ENCODE measurements at regions not wholly inside any gene's neighbourhood (a gene's known extent, or its start where the extent isn't known, plus 50 kb on each side); places are given as distances from the start of the nearest gene placed in this dataset.
"Not testable (repeated sequence)": the region's sequence is repeated elsewhere in the genome, so short reads cannot be mapped to it uniquely, and the experiment has no call there.

GRCh38 chr14:30356438-30357202 is 202.3 kb upstream of the G2E3 start:
- DNase-seq (ENCODE audit: low read depth, low spot score): no peak
- in situ Hi-C loops (cut with HindIII; ENCODE audit: low pct_unique_long_range_greater_than_20kb, low sequenced_read_pairs): no loop called here

- no peak for DNase-seq (ENCODE audit: low read depth, low spot score)
- in situ Hi-C loops (cut with HindIII; ENCODE audit: low pct_unique_long_range_greater_than_20kb, low sequenced_read_pairs): no loop called here
Observed at GRCh38 chr14:30357791-30358190, 201.2 kb upstream of the G2E3 start.

DNA sequence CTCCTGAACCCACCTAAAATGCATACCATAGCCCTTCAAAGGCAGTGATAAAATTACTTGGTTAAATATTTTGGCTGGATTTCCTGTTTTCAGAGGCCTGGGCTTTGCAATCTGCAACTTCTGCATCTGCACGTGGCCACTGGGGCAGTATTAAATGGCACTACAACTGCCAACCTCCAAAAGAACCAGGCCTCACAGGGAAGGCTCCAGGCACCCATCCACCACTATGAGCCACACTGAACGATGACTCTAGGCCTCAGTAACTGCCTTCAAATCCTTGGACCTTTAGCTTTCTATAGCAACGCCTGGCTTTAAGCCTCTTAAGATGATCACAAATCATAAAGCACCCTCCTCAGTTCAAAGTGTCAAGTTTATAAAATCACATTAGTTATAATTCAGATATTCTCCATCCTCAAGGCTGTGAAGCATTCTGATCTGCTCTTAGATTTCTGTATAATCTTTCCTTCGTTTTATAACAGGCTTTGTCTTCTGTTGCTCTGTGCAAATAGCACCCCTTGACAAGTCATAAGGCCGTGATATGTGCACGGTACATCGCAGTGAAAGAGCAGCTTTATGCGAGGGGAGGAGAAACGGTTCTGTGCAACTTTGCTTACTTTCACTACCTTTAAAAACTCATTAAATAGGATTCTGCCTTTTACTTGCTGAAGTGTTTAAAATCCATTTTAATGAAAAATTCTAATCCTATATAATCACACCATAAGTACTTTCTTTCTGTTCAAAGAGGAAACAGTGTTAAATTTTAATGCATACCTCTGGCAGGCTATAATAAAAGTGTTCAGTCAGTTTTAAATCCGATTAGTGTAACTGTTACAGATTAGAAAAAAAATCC is 196.4 kb upstream of the G2E3 start:
- in situ Hi-C loops (cut with HindIII; ENCODE audit: low pct_unique_long_range_greater_than_20kb, low sequenced_read_pairs): no loop called here
- DNase-seq (ENCODE audit: low read depth, low spot score): no peak

DNA sequence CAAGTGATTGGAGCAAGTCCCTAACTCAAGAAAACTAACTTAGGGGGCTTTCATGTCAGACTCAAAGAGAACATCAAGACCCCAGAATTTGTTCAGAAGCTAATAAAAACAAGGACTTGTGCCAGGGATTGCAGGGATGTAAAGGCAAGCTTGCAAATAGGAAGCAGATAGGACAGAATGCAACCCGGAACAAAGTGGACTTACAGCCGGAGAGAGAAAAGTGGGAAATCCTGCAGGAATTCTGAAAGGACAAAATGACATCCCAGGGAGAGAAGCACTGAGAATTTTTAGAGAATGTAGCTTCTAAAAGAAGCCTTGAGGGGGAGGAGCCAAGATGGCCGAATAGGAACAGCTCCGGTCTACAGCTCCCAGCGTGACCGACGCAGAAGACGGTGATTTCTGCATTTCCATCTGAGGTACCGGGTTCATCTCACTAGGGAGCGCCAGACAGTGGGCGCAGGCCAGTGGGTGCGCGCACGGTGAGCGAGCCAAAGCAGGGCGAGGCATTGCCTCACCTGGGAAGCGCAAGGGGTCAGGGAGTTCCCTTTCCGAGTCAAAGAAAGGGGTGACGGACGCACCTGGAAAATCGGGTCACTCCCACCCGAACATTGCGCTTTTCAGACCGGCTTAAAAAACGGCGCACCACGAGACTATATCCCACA is 195.6 kb upstream of the G2E3 start:
- not testable (repeated sequence) for DNase-seq (ENCODE audit: low read depth, low spot score)

GRCh38 chr14:30369502-30370180 is 189.3 kb upstream of the G2E3 start:
- no peak for DNase-seq (ENCODE audit: low read depth, low spot score)
- in situ Hi-C loops (cut with HindIII; ENCODE audit: low pct_unique_long_range_greater_than_20kb, low sequenced_read_pairs): no loop called here

More for the DNA sequence above, 195.6 kb upstream of the G2E3 start:
- in situ Hi-C loops (cut with HindIII; ENCODE audit: low pct_unique_long_range_greater_than_20kb, low sequenced_read_pairs): not testable (repeated sequence)

DNA sequence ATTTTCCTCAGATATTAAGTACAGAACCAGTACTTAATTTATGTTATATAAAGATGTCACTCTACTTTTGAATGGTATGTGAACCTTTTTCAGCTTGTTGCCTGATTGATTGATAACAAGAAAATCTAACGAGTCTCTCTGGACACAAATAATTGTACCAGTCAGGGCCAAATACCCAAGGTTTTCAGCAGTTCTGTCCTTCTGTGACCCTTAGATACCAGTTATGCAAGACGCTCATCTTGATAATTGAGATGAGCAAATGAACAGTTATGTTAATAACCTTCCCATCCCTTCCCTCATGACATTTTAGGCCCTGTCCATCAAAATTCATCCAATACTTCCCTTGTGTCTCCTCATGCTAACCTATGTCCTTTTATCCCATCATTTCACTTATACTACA is 185.9 kb upstream of the G2E3 start:
- no peak for DNase-seq (ENCODE audit: low read depth, low spot score)
- in situ Hi-C loops (cut with HindIII; ENCODE audit: low pct_unique_long_range_greater_than_20kb, low sequenced_read_pairs): no loop called here

- in situ Hi-C loops (cut with HindIII; ENCODE audit: low pct_unique_long_range_greater_than_20kb, low sequenced_read_pairs): no loop called here
Observed at GRCh38 chr14:30373526-30373925, 185.4 kb upstream of the G2E3 start.

GRCh38 chr14:30375296-30375892 is 183.6 kb upstream of the G2E3 start:
- in situ Hi-C loops (cut with HindIII; ENCODE audit: low pct_unique_long_range_greater_than_20kb, low sequenced_read_pairs): no loop called here

More at GRCh38 chr14:30373526-30373925, 185.4 kb upstream of the G2E3 start:
- no peak for DNase-seq (ENCODE audit: low read depth, low spot score)

DNA sequence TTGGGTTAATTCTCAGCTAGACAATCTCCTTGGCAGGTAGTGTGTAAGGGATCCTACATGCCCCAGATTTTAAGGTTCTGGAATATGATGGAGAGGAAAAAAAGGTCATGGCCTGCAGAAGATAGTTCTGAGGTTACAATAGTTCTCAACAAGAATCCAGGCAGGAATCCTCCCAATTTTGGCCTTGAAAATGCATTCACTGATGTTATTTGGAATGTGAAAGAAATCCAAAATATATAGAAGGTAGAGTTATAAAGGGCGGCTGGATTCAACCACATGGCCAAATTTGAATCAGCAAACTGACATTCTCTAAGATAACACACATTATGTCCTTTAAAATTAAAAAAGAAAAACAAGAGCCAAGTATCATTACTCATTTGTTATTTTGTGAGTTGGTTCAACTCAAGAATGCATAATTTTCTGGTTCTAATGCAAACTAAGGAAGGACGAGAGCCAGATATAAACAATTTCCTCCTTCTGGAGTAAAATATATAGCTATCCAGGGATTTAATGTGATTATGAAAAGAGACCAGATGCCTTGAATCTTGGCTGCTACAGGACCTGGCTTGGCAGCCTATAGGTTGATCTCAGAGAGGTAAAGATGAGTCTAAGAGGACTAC is 177.0 kb upstream of the G2E3 start:
- in situ Hi-C loops (cut with HindIII; ENCODE audit: low pct_unique_long_range_greater_than_20kb, low sequenced_read_pairs): no loop called here
- no peak for DNase-seq (ENCODE audit: low read depth, low spot score)

More at GRCh38 chr14:30375296-30375892, 183.6 kb upstream of the G2E3 start:
- DNase-seq (ENCODE audit: low read depth, low spot score): peak; percentile 73

DNA sequence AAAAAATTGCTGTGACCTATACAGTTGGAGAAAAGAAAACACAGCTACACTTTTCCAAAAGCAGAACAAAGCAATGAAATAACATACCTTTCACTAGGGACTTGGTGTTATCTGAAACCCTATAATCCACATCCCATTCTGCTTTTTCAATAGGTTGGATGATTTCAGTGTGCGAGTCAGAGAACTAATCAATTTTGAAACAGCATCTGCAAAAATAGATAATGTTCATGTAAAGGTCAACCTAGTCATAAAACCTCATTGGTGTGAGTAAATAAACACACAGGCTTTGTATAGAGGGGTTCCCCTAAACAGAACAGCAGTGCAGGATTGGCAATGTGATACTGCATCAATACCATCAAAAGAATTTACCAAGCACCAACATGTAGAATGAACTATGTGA is 173.0 kb upstream of the G2E3 start:
- in situ Hi-C loops (cut with HindIII; ENCODE audit: low pct_unique_long_range_greater_than_20kb, low sequenced_read_pairs): no loop called here
- no peak for DNase-seq (ENCODE audit: low read depth, low spot score)

DNA sequence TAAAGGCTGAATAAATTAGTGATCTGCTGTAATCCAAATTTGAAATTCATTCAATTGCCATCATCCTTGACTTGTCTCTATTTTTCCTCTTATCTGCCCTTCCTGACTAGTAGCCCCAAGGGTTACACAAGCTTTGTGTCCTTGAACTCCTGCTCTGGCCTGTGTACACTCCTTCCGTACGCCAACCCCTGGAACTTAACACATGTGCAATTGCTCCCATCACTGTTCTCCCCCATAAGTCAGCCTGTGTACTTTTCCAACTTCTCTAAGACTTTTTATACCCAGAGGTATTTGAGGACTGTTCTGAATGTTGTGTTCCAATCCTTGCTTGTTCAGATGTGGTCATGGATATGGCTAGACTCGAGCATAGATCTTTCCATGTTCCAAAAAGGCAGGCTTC is 171.1 kb upstream of the G2E3 start:
- DNase-seq (ENCODE audit: low read depth, low spot score): no peak
- in situ Hi-C loops (cut with HindIII; ENCODE audit: low pct_unique_long_range_greater_than_20kb, low sequenced_read_pairs): no loop called here

DNA sequence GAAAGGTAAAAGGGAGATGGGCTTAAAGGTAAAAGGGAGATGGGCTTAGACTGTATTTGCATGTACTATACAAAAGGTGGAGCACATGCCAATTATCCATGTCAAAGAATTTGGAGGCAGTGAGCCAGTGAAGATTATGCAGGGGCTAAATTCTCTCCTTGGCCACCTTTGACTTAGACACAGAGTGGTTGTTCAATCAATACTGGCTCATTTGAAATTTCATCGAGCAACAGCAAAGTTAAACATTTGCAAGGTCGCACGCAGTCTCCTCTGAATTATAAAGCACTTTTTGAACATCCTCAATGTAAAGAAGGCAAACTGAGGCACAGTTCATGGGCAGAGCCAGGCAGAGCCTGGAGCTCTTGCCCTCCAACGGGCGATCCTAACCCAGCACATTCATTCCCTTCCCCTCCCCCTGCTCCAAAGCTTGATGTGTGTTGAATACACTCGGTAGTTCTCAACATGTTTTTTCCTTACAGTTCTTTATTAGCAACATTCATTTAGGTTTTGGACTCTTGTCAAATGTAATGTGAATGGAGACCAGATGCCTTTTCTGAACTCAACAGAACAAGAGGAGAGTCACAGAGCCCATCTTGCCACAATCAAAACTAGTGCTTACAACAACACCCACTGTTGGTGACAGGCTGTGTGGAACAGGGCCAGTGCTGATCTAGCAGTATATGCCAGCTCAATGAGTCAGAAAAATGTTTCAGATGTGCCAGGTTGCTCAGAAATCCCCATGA is 169.7 kb upstream of the G2E3 start:
- DNase-seq (ENCODE audit: low read depth, low spot score): no peak
- in situ Hi-C loops (cut with HindIII; ENCODE audit: low pct_unique_long_range_greater_than_20kb, low sequenced_read_pairs): no loop called here

GRCh38 chr14:30389877-30390385 is 169.0 kb upstream of the G2E3 start:
- DNase-seq (ENCODE audit: low read depth, low spot score): no peak
- in situ Hi-C loops (cut with HindIII; ENCODE audit: low pct_unique_long_range_greater_than_20kb, low sequenced_read_pairs): no loop called here

DNA sequence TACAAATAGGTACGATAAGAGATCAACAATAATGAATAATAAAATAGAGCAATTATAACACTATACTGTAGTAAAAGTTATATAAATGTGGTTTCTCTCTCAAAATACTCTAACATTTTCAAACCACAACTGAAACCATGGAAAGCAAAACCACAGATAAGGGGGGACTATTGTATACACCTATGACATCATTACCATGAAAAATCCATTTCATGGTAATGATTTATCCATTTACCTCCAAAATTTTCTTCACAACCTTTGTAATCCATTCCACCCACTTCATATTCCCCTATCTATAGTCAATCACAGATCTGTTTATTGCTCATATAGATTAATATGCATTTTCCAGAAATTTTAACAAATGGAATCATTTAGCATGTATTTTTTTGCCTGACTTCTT is 163.9 kb upstream of the G2E3 start:
- in situ Hi-C loops (cut with HindIII; ENCODE audit: low pct_unique_long_range_greater_than_20kb, low sequenced_read_pairs): no loop called here
- no peak for DNase-seq (ENCODE audit: low read depth, low spot score)

- in situ Hi-C loops (cut with HindIII; ENCODE audit: low pct_unique_long_range_greater_than_20kb, low sequenced_read_pairs): no loop called here
Observed at GRCh38 chr14:30402846-30403245, 156.1 kb upstream of the G2E3 start.

DNA sequence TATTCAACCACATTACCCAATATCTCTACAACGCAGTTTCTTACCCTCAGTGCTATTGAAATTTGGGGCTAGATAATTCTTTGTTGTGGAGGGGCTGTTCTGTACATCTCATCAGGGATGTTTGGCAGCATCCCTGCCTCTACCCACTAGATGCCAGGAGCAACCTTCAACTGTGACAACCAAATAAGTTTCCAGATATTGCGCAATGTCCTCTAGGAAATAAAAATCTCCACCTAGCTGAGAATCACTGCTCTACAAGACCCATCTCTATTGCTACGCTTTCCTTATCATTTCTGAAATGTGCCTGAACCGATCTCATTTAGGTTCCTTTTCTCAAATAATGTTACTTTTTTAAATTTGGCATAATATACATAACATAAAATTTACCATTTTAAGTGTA is 155.2 kb upstream of the G2E3 start:
- in situ Hi-C loops (cut with HindIII; ENCODE audit: low pct_unique_long_range_greater_than_20kb, low sequenced_read_pairs): no loop called here
- DNase-seq (ENCODE audit: low read depth, low spot score): no peak

More at GRCh38 chr14:30402846-30403245, 156.1 kb upstream of the G2E3 start:
- no peak for DNase-seq (ENCODE audit: low read depth, low spot score)
